EH (cell line): ENCODE measurements at regions not wholly inside any gene's neighbourhood (a gene's known extent, or its start where the extent isn't known, plus 50 kb on each side); places are given as distances from the start of the nearest gene placed in this dataset.

Source experiments
- DNase-seq: peaks from one replicate; pipeline ENCODE4 v3.0.0-alpha.2; 2015; ENCODE audit warnings: low read depth

DNA sequence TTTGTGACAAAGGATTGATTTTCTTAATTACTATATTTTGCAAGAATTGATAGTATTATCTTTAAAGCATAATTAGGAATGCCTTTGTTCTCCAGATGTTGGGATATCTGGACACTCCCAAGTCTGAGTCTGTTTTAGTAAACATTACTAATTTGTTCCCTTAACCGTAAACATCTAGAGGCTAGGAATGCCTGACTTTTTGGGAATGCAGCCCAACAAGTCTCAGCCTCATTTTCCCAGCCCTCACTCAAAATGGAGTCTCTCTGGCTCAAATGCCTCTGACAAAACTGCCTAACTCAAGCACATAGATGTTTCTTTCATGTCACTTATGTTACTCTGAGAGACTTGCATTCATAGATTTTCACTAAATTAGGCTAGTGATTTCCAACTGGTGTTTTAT lies 297.0 kb upstream of the CLNK start:
- no peak for DNase-seq

DNA sequence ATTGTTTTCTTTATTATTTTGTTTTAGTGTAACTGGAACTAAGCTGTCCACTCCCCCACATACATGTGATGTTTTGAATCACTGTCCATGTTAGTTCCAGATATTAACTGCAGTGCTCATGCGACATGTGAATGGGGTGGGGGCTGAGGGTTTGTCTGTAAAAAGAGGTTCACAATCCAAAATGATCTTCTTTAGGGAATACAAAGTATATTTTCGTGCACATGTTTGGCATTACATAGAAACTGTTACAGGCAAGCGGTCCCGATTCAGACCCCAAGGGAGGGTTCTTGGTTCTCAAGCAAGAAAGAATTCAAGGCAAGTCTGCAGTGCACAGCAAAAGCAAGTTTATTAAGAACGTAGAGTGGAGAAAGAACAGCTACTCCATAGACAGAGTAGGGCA lies 296.5 kb upstream of the CLNK start:
- DNase-seq: no peak

DNA sequence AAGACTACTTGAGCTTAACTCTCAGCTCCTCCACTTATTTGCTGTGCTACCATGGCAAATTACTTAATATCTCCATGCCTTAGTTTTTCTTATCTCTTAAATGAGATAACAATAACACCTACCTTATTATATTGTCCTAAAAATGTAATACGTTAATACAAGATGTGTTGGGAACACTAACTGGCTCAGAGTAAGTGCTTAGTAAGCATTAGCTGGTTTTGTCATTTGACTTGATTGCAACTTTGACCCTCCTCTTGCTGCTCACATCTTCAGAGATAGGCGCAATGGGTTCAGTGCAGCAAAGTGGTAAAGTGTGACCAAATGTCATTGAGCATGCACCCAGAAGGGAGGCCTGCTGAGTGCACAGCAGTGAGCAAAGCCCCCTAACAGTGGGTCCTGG lies 294.5 kb upstream of the CLNK start:
- no peak for DNase-seq

DNA sequence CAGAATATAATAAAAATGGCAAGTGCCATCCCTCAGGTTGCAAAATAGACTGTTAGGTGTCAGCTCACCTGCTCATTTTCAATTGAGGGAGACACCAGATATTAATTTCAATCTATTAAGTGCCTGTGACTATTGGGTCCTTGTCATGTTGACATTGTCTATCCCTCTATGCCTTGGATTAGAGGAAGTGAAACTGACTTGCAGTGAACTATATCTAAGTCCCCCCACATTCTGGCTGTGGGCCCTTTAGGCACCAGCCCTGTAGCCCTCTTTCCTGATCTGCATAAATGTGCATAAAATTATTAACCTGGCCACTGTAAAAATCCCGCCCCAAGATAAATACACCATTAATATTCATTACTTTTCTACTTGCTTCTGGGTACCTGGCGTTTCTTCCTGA lies 293.0 kb upstream of the CLNK start:
- no peak for DNase-seq

DNA sequence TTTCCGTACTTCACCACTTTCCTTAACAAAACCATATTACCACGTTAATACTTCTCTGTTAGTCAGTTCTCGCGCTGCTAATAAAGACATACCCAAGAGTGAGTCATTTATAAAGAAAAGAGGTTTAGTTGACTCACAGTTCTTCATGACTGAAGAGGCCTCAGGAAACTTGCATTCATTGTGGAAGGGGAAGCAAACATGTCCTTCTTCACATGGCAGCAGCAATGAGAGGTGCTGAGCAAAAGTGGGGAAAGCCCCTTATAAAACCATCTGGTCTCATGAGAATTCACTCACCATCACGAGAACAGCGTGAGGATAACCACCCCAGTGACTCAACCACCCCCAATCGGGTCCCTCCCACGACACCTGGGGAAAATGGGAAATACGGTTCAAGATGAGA lies 289.8 kb upstream of the CLNK start:
- no peak for DNase-seq

DNA sequence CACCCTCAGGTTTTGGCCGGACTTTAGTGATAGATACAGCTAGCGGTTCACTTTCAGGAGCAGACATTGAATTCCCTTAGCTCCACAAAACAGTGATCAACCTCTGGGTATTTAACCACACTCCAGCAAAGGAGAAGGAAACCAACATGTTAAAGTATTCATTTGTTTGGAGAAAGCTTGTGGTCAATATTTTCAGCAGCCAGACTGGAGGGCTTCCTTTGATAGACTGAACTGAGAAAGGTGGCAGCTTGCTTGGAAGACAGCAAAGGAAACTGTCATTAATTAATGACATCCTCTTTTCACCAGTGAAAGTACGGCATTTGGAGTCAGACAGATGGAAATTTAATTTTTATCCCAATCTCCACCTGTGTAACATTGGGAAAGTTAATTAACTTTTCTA lies 289.1 kb upstream of the CLNK start:
- no peak for DNase-seq

DNA sequence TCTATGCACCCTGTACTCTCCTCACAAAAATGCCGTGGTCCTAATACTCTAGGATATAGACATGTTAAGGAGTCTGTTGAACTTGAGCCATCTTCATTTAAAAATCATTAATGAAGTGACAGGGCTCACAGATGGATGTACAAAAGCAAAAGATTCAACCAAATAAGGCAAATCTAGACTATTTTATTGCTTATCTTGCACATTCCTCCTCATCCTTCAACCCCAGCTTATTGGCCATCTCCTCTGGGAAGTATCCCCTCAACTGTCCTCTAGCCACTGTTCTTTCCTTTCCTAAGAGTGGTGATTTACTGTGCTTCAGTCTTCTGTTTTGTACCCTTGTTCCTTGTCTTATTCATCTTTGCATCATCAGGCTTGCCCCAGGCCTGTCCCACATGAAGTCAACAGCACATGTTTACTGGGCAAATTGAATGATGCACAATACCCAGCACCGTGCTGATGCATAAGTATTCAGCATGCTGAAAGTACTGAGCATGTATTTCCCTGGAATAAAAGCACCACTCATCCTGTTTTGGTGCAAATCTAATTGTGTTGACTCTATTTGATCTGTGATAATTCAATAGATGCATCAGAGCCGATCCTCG lies 287.3 kb upstream of the CLNK start:
- no peak for DNase-seq

DNA sequence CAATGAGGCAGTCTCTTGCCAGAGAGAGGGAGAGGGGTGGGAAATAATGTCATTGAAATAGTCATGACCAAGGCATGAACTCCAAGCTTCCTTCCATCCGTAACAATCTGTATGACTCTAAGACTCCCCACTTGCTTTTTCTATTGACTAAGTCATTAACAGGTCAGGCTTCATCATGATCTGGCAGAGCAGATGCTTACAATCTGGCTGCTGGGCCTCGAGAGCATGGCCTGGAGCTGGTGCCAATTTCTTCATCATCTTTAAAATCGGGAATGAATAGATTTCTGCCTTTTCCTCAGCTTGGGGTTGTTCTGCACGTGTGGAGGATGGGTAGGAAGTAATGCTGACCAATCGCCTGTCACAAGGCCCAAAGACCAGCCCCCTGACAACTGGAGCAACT lies 280.6 kb upstream of the CLNK start:
- DNase-seq: no peak

DNA sequence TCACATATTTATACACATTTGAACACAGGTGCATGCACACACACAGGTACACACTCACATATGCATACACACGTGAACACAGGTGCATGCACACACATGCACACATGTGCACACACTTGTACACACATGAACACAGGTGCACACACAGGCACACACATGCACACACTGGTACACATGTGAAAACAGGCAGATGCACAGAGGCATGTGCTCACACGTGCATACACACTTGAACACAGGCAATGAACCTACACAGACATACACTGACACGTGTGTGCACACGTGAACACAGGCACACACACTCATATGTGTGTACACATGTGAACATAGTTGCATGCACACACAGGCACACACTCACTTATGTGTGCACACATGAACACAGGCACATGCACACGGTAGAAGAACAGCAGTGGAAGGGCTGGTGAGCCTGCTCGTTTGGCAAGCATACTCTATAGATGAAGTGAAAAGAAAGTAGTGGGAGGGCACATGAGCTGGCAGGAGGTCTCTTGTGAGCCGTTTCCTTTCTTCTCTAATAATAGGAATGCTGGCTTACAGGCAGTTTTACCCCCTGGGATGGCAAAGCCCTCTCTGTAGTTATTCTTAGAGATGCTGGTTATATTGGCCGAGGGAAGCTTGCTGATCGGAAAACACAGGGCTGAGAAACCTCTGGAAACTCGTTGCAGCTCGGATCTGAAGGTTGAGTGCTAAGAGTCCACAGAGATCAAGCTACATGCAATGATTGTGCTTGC lies 279.6 kb upstream of the CLNK start:
- no peak for DNase-seq

DNA sequence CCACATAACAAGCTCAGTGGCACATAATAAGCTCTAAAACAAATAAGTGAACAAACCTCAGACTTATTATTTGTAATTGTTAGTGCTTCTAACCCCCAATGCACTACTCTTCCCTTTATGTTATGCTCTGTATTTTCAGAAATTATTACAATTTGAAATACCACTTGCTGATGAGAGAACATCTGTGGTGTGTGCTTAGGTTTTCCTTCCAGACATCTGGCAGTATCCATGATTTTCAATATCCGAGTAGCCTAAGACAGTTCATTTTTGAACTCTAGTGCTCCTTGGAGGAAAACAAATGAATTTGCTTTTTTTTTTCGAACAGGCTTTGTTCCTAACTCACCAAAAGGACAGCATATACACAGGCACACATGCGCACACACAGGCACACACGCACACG lies 278.7 kb upstream of the CLNK start:
- DNase-seq: no peak

DNA sequence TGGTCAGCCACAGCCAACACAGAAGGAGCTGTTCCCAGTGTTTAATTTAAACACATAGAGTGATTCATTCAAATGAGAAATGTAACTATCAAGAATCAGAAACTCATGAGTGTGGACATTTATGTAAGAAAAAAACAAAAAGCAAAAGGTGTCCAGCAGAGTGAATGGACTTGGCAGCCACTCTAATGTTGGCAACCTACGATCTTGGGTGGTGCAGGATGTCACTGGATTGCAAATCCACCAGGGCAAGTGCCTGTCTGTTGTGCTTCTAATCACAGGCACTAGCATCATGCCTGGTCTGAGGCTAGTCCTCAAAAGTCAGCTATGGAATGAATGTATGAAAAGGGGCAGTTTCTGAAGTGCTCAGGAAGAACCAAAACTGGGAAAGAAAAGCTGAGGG lies 277.7 kb upstream of the CLNK start:
- DNase-seq: no peak

DNA sequence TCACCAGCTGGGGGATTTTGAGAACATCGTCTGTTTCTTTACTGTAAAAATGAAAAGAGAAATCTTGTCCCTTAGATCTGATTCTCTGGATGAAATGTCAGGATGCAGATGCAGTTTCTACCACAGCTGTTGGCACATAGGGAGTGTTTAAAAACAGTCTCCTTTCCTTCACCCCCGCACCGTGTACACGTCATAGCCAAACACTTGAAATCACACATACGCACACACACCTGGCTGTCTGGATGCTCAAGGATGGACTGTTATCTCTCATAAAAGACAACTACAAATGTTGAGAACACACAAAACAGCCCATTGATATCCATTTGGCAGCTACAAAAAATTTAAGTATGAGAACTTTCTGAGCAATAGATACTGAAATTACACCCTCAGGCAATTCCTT lies 275.8 kb upstream of the CLNK start:
- no peak for DNase-seq

DNA sequence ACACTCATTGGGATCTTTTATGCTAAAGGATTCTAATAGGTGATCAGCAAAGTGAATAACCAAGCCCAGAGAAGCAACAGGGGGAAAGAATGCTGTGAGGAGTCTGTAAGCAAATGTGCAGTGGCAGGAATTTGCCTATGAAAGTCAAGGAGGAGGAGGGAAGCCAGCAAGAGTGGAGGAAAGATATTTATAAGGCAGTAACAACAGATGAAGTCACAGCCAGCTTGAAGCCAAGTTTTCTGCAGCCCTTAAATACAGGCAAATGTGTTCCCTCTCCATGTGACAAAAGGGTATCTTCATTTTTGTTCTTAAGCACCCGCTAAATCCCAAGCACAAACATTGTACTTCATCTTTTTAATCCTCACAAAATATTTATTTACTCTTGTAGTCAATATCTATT lies 275.0 kb upstream of the CLNK start:
- no peak for DNase-seq

DNA sequence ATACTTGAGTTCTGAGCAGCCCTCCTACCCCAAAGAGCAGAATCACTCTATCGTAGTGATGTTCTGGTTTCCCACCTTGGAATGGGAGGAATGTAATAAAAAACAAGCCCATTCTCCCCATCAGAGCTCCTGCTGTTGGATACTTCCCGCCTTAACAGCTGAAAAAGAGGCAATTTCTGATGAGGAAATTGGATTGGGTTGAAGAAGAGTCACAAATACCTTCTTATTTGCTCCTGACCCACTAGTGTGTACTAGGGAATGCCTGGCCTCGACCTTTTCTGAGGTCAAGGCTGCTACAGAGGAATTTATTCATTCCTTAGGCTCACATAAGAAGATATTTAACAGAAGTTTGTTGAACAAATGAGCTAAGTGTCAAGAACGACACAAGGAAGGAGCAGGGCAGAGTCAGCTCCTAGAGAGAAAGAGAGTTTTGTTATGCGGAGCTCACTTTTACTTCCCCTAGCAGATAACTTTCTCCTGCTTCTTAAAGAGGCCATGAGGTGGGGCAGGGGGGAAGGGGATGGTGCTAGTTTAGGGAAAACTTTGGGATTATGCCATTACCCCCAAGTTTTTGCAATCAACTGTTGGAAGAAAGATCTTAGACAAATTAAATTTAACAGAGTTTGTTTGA lies 273.8 kb upstream of the CLNK start:
- no peak for DNase-seq

DNA sequence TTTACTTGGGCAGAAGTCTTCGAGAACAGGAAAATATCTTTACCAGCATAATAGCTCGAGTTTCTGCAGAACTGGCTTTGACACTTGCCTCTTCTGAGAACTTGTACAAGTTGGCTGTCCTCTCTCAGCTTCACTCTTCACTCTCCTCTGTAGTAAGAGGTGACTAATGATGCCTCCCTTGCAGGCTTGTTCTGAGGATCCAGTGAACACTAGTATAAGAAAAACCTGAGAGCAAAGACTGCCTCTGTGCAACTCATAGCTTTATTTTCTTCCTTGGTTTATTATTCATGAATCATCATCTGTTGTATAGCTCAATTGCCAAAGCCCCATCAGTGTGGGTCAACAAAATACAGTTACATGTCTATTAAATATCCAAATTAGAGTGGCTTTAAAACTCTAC lies 266.7 kb upstream of the CLNK start:
- DNase-seq: no peak

DNA sequence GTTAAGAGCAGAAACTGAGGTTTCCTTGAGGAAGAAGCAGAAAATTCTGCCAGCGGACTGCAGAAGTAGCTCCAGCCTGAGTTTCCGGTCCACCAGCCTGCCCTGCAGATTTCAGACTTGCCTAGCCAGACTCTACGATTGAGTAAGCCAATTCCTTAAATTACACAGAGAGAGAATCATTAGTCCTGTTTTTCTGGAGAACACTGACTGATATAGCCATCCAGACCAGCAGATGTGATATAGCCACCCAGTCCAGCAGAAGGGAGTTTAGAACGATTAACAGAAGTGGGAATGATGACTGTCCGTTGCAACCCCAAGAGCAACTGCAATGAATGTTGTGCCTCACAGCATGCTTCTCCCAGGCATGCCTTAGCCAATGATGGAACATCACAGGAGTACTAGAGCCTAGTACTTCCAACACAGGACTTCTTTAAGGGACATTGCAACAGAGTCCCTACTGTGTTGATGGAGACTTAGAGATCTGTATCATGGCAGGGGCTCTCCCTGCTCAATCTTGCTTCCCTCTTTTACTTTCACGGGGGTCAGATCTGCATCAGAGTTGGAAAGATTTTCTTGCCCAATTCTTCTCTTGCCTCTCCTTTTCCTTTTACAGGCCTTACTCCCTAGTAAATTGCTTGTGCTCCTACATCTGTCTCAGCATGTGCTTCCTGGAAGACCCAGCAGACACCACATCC lies 264.6 kb upstream of the CLNK start:
- DNase-seq: no peak

DNA sequence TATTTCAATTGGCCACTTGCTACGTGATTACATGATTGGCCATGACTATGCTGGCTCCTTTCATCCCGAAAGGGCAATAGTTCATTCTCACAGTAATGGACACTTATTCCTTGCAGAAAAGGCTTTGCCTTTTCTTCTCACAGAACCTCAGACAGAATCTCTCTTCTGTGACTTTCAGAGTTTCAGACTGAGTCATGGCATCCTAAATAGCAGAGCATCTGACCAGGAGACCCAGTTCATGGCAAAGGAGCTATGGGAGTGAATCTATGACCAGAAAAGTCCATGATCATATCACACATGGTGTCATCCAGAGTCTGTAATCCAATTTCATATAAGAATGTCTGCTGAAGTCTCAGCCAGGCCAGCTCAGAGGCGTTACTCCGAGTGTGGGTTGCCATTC lies 263.3 kb upstream of the CLNK start:
- no peak for DNase-seq

DNA sequence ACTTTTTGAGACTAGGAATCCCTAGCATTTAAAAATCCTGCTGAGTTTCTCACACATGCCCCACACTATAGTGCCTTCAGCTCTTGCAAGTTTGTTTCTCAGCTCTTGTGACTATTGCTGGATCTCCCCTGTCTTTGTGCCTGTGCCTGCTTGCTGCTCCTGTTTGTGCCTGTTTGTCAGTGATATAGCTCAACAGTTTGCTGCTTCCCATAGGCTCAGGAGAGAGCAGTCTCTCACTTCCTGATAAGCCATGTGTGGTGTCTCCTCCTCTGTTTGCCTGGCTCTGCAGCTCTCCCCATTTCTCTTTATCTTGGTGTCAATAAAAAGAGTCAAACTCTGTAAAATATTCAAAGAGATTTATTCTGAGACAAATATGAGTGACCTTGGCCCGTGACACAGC lies 259.8 kb upstream of the CLNK start:
- no peak for DNase-seq

DNA sequence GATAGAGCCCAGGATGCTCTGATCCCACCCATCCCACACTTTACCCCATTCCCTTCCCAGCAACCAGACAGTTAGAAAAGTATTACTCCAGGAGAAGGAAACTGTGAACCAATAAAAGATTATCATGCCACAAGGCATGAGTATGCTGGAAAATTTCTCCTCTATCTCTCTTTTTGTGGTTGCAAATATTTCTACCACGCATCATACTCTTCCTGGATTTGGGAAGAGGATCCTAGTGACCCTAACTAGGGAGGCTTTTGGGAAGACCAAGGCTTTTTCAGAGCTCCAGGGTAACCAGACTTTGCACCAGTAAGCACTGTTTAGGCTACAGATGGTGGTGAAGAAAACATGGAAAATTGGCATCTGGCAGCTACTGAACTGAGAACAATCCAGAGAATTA lies 257.6 kb upstream of the CLNK start:
- DNase-seq: no peak

DNA sequence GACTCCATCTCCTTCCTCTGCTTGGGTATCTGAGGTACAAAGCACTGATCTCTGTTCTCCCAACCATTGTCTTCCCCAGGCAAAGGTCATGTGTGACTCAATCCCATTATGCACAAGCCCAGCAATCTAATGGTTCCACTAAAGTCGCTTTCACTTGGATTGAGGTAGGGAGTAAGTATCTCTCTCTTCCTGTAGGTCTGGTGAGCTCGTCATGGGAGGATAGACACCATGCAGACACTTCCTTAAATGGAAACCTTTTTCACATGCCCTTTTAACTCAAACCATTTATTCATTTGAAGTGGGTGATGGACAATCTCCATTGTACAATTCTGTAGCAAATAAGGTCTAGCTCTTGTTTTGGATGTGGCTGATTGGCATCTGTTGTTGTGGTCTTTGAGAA lies 245.2 kb upstream of the CLNK start:
- DNase-seq: no peak

DNA sequence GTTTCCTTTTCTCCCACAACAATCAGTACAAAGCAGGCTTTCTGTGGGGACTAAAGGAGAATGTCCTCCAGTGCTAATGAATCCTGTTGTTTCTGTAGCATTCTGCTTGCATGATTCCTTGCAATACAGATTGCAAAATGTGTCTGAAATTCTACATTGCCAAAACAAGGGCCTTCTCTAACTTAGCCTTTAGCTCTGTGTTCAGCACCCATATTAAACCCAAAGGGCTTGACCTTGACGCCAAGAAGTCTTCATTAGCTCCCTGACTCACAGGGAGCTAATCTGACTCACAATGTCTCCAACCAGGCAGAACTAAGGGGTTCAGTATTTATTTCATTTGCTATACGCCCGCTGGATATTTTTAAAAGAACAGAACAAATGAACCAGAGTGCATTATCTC lies 241.4 kb upstream of the CLNK start:
- no peak for DNase-seq

DNA sequence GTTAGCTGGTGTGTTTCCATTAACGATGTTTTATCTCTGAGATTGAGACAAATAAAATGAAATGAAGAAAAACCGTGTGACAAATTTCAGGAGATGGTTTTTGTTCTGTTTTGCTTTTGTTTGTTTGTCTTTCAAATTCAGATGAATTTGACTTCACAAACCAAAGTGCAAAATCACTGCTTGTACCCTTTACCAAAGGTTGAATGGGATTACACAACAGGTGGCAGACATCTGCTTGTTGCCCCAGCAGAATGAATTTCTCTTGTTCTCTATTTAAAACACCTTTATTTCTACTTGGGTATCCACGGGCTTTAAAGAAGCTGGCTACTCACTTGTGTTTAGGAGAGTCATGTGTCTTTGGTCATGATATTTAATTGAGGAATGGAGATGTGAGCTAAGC lies 239.7 kb upstream of the CLNK start:
- no peak for DNase-seq

DNA sequence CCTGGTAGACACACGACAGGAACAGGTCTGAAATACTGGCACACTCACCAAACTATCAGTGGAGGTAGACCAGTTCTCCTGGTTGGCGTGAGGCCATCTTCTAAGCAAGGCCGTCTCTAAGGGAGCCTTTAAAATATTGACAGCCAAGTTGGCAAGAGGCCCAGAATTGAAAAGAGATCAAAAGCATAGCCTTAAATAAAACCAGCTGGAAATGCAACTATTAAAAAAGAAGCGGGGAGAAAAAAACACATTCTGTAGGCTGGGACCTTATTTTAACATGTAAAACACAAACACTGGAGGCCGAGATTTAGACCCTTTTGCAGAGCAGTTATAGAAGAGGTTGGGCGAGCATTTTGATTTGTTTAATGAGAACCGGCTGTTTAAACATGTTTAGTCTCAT lies 233.0 kb upstream of the CLNK start:
- DNase-seq: no peak
